ENCODE measurements at regions not wholly inside any gene's neighbourhood (a gene's known extent, or its start where the extent isn't known, plus 50 kb on each side); places are given as distances from the start of the nearest gene placed in this dataset.

GRCh38 chr3:30550246-30550645, 56.2 kb upstream of the TGFBR2 start (continued):
- TF ChIP-seq JUN (IDR thresholded peaks at IDR 0.05; ENCODE audit: low read depth, low read length) (no peak), POLR2A (IDR thresholded peaks at IDR 0.05; ENCODE audit: control extremely low read depth in 1 of 2, low read depth in 2 of 2, low read length in 2 of 2) (no peak), NRF1 (IDR thresholded peaks at IDR 0.05; ENCODE audit: low read depth, low read length) (no peak)
